IPS DF 6.9 (cell line): ENCODE measurements at regions not wholly inside any gene's neighbourhood (a gene's known extent, or its start where the extent isn't known, plus 50 kb on each side); places are given as distances from the start of the nearest gene placed in this dataset.

Source experiments
- DNase-seq: peaks from one replicate; pipeline ENCODE4 v3.0.0-alpha.2; 2013; ENCODE audit warnings: low read depth, low spot score
- H3K27ac ChIP-seq: one replicate; pipeline ENCODE4 v1.5.1; 2013; ENCODE audit warnings: low read length, control low read depth
- H3K27me3 ChIP-seq: 2 replicates; pipeline ENCODE4 v1.6.1; 2013; ENCODE audit warnings: mild to moderate bottlenecking, low read length; ENCODE audit not compliant: control insufficient read depth, insufficient read depth
- H3K36me3 ChIP-seq: 2 replicates; pipeline ENCODE4 v1.6.1; 2013; ENCODE audit warnings: low read length; ENCODE audit not compliant: control insufficient read depth, insufficient read depth
- H3K4me1 ChIP-seq: 2 replicates; pipeline ENCODE4 v1.6.1; 2013; ENCODE audit warnings: low read length; ENCODE audit not compliant: control insufficient read depth, insufficient read depth
- H3K4me3 ChIP-seq: 2 replicates; pipeline ENCODE4 v1.5.1; 2013; ENCODE audit warnings: mild to moderate bottlenecking, low read length
- H3K9me3 ChIP-seq: 2 replicates; pipeline ENCODE4 v1.6.1; 2013; ENCODE audit warnings: low read length, inconsistent platforms; ENCODE audit not compliant: control insufficient read depth, insufficient read depth
- WGBS: extraction: QIAGEN DNeasy Blood & Tissue Kit; methylation state at CpG from one replicate; pipeline ENCODE4 v1.1.7; 2013; ENCODE audit warnings: mixed read lengths, missing lambda C conversion rate; ENCODE audit not compliant: insufficient read length, insufficient coverage; 5-methylcytosine and 5-hydroxymethylcytosine counted together

DNA sequence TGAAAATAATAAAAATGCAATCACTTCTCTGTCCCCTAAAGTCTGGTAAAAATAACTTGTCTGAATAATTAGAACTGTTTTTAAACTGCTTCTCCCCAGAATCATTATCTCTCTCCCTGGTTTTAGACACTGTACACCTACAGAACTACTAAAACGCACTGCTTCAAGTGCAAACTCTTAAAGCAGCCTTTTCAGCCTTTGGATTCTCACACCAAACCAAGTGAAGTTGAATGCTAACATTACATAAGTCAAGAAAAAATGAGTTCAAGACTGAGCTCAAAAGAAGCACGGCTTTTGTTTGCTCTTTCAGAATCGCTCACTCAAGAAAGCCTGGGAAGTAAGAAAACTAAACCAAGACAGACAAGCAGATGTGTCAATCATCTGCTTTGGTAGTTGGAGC is 188.8 kb downstream of the LSM5 start:
- Histone ChIP-seq H3K4me1 (no peaks in the 10 kb centered on the region; the same call in 1 of the 2 replicates), H3K36me3 (no peaks in the 10 kb centered on the region), H3K9me3 (no peaks in the 10 kb centered on the region), H3K27me3 (peaks cover 12% of the 10 kb centered on the region), H3K27ac (no peak overlapping the region), H3K4me3 (no peak overlapping the region)
- no peak for DNase-seq
- no CpG with 5 or more reads among the region's 3 CpGs for WGBS

DNA sequence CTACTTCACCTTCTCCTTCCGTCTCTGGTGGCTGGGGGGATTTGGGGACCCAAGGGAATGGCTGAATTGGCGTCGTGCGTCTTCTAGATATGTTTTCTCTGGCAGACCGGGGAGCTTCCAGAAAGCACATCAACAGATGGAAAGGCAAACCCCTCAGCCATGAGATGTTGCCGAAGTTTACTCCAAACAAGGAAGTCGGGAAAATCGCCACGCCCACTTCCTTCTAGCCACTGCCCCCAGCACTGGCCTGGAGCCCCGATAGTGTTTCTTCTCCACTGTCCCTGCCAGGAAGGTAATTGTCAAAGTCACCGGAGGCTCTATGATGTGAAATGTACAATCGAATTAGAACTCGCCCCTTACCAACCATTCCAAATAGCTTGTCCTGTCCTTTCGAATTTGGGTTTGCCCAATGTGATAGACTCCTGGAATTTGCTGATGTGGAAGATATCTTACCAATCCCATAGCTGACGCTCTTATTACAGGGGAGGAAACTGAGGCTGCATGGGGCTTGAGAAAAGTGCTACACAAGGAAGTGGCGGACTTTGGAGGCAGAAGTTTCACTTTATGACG is 191.0 kb downstream of the LSM5 start:
- Histone ChIP-seq H3K36me3 (no peaks in the 10 kb centered on the region), H3K4me1 (peaks cover 2% of the 10 kb centered on the region), H3K4me3 (peak overlapping the region; percentile 46; the same call in 1 of the 2 replicates), H3K27me3 (peaks cover 12% of the 10 kb centered on the region), H3K9me3 (no peaks in the 10 kb centered on the region), H3K27ac (no peak overlapping the region)
- DNase-seq: no peak
- WGBS: no CpG with 5 or more reads among the region's 17 CpGs

DNA sequence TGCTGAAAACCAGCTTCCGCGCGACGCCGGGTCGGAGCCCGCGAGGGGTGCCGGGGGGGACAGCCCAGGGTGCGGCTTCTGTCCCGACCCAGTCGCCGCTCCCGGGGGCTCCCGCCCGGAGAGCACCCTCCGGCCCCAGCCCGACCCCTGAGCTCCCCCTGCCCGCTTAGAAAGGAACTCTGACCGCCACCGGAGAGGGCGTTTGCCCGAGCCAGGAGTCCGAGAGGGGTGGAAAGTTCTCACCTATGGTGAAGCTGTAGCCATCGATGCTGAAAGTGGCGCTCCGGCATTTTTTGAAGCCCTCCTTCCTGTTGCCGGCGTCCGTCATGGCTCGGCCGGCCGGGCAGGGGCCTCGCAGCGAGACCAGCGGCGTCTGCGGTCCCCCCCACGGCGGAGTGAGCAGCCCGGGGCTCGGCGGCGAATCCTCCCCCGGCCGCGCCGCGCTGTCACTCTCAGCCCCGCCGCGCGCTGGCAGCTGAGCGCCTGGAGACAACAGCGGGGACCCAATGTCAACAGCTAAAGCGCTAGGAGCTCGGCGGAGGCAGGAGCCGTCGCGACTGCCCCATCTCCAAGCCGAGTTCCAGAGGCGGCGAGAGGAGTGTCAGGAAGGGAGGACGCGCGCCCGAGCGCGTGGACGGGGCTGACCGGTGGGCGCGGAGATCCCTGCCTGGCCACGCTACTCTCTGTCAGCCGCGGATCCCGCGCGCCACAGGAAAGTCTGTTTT is 191.6 kb downstream of the LSM5 start:
- Histone ChIP-seq H3K4me3 (peak overlapping the region; percentile 46; the same call in 1 of the 2 replicates), H3K27me3 (peaks cover 12% of the 10 kb centered on the region), H3K9me3 (no peaks in the 10 kb centered on the region), H3K27ac (no peak overlapping the region), H3K36me3 (no peaks in the 10 kb centered on the region), H3K4me1 (peaks cover 7% of the 10 kb centered on the region)
- DNase-seq: no peak
- no CpG with 5 or more reads among the region's 80 CpGs for WGBS

DNA sequence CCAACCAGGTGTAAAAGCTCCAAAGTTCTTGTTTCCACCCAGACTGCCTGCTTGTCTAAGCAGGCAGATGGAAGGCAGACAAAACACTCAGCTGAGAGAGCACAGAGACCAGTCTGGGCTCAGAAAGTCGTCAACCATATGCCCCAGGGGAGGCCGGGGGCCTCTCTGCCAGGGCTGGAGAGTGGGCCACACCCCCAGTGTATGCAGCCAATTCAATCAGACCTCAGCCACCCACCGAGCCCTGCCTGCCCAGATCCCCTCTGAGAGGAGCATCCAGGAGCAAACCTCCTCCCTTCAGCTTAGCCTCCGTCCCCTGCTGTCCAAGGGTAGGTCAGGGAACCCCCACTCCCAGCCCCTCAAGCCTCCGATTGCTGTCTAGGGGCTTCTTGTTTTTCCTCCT is 196.3 kb downstream of the LSM5 start:
- peaks cover 4% of the 10 kb centered on the region; the same call in 1 of the 2 replicates for H3K36me3 ChIP-seq
- WGBS: no CpG with 5 or more reads among the region's 5 CpGs
- no peak for DNase-seq

DNA sequence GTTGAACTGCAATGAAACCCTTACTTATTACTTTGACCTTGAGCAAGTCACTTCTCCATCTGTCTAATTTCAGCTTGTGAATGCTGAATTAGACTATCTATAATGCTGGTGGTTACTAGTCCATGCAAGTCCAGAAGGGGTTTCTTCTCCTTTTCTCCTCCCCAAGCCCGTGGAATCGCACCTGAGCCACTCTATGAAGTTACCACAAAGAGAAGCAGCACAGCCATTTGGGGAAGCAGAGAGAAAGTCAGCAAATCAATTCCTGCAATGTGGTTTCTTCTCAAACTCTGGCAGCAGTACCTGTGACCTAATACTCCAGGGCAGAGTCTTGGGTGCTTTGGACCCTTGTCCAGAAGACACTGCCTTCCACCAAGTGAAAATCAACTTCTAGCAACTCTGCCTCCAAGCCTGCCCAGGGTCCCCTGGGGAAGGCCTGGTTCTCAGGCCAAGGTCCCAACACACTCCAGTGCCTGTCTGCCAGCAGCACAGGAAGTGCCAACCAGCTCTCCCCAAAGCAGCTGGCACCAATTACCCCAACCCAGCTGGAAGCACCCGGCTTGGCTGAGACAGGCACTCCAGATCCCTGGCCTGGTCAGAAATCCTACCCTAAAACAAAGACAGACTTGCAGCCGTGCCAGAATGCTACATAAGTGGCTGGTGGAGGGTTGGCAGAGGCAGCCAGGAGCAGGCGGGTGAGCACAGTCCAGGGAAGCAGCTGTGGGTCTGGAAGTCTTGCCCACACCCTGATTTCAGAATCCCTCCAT is 200.3 kb downstream of the LSM5 start:
- no CpG with 5 or more reads among the region's 5 CpGs for WGBS
- H3K4me1 ChIP-seq: peaks cover 5% of the 10 kb centered on the region; the same call in 1 of the 2 replicates

More for the DNA sequence above, 196.3 kb downstream of the LSM5 start:
- Histone ChIP-seq H3K9me3 (no peaks in the 10 kb centered on the region), H3K27ac (no peak overlapping the region), H3K4me1 (peaks cover 7% of the 10 kb centered on the region), H3K27me3 (peaks cover 12% of the 10 kb centered on the region), H3K4me3 (no peak overlapping the region)

DNA sequence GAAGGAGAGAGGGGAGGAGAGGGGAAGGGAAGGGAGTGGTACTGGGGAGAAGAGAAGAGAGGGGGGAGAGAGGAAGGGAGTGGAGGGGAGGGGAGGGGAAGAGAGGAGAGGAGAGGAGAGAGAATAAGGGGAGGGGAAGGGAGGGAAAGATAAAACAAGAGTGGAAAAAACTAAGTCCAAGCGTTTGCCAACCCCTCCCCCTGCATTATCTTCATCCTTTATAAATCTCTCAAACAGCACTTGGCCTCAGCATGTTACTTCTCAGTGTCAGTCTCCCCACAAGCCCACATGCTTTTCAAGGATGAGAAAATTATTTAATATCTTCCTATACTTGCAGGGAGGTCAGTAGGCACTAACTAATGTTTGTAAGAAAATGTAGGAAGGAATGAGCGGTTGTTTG is 204.5 kb downstream of the LSM5 start:
- no peak overlapping the region for H3K27ac ChIP-seq
- no CpG with 5 or more reads among the region's 2 CpGs for WGBS
- H3K27me3 ChIP-seq: no peaks in the 10 kb centered on the region
- H3K4me1 ChIP-seq: no peaks in the 10 kb centered on the region
- no peak for DNase-seq
- H3K4me3 ChIP-seq: no peak overlapping the region
- H3K9me3 ChIP-seq: no peaks in the 10 kb centered on the region
- no peaks in the 10 kb centered on the region for H3K36me3 ChIP-seq

More for the DNA sequence above, 200.3 kb downstream of the LSM5 start:
- DNase-seq: no peak
- no peaks in the 10 kb centered on the region for H3K9me3 ChIP-seq
- peaks cover 4% of the 10 kb centered on the region; the same call in 1 of the 2 replicates for H3K36me3 ChIP-seq
- H3K27me3 ChIP-seq: no peaks in the 10 kb centered on the region
- no peak overlapping the region for H3K27ac ChIP-seq
- H3K4me3 ChIP-seq: no peak overlapping the region

DNA sequence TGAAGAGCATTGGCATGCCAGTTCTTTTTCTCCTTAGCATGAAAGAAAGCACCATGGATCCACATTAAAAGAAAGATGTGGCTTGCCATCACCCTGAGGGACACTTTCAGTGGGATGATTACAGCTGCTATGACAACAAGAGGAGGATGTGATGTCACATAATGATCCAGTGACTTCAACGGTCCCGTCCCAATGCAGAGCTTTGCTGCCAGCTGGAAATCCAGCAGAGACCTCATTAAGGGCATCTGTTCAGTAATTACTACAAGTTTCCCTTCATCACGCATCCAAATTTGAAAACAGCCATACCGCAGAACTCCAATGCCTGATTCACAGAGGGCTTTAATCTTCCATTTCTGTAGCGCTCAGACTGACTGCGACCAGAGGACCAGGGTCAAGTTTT is 206.6 kb downstream of the LSM5 start:
- no peaks in the 10 kb centered on the region for H3K27me3 ChIP-seq
- H3K36me3 ChIP-seq: no peaks in the 10 kb centered on the region
- no peaks in the 10 kb centered on the region for H3K4me1 ChIP-seq
- no peak overlapping the region for H3K27ac ChIP-seq
- WGBS: no CpG with 5 or more reads among the region's 6 CpGs
- H3K9me3 ChIP-seq: no peaks in the 10 kb centered on the region
- no peak for DNase-seq
- H3K4me3 ChIP-seq: no peak overlapping the region

DNA sequence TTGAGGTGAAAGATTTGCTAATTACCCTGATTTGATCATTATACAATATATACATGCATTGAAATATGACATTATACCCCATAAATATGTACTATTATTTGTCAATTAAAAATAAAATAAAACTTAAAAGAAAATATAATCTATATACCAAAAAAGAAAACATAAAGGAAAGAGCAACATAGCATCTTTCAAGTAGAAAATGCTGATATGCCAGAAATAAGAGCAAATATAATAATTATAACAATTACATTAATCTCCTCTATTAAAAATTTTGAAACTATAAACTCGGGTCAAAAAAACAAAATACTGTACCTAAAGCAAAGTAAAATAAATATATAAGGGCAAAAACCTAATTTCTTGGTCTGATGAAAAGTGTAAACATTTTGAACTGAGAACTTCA is 209.3 kb upstream of the PDE1C start:
- no peak overlapping the region for H3K27ac ChIP-seq
- H3K27me3 ChIP-seq: no peaks in the 10 kb centered on the region
- no CpG with 5 or more reads among the region's 1 CpG for WGBS
- no peak overlapping the region for H3K4me3 ChIP-seq
- no peaks in the 10 kb centered on the region for H3K4me1 ChIP-seq
- no peak for DNase-seq
- H3K36me3 ChIP-seq: no peaks in the 10 kb centered on the region
- no peaks in the 10 kb centered on the region for H3K9me3 ChIP-seq

DNA sequence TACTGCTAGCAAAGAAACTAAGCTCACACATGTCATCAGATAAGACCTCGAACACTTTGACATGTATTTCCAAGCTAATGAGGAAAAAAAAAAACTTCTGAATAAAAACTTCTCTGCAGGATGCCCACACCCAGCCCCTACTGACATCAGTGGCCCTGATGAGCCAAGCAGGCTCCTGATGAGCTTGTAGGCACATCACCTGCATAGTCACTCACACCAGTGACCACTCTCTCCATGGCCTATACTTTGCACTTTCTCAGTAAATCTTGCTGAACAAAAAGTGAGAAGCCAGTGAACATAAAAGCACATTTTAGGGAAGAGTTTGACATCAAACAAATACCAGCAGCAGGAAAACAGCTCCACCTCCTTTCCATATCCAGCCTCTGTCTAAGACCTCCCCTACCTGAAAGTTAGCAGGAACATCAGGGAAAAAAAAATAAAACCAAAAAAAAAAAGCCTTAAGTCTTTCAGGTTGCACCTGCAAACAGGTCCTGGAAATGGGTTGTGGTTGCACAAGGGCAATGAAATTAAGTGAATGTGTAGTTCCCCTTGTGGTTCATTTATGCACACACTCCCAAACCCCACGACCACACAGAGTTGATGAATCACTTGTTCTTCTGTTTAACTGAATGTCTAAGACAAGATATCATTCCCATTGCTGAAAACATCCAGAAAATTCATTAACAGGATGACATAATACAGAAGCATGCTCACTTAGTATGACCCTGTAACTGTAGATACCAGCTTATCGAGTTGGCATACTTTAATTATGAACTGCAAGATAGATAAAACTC is 205.2 kb upstream of the PDE1C start:
- H3K4me1 ChIP-seq: no peaks in the 10 kb centered on the region
- no peak for DNase-seq
- no peak overlapping the region for H3K4me3 ChIP-seq
- H3K9me3 ChIP-seq: no peaks in the 10 kb centered on the region
- H3K27ac ChIP-seq: no peak overlapping the region
- no peaks in the 10 kb centered on the region for H3K36me3 ChIP-seq
- WGBS: no CpG with 5 or more reads among the region's 3 CpGs
- no peaks in the 10 kb centered on the region for H3K27me3 ChIP-seq

DNA sequence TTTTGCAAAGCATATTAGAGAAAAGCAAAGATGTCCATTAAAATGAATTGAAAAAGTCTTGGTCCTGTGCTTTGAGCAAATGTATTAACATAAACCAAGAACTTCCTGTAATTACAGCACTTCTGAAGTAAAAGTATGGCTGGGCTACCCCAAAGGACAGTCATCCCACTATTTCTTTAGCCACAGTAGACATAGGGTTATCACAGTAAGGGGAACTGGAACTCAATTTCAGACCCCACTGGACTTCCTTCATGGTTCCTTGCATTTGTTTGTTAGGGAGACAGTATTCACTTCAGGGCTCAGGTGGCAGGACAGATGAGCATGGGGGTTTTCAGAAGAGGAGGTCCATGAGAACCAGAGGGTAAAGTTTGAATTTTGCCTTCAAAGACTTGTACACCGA is 203.1 kb upstream of the PDE1C start:
- no CpG with 5 or more reads among the region's 1 CpG for WGBS
- H3K9me3 ChIP-seq: no peaks in the 10 kb centered on the region

More for the DNA sequence above, 203.1 kb upstream of the PDE1C start:
- no peak overlapping the region for H3K4me3 ChIP-seq
- DNase-seq: no peak
- no peaks in the 10 kb centered on the region for H3K27me3 ChIP-seq
- H3K4me1 ChIP-seq: no peaks in the 10 kb centered on the region
- H3K27ac ChIP-seq: no peak overlapping the region
- no peaks in the 10 kb centered on the region for H3K36me3 ChIP-seq
